SK-N-SH treated with all-trans-retinoic acid at 6 μM for 48 hours (cell line): ENCODE measurements at regions not wholly inside any gene's neighbourhood (a gene's known extent, or its start where the extent isn't known, plus 50 kb on each side); places are given as distances from the start of the nearest gene placed in this dataset.

Experiments used
- ARNTL ChIP-seq: fragments of 450-650 bp; formaldehyde crosslinking; IDR thresholded peaks from 2 replicates; pipeline ENCODE4 v1.5.0; 2020; ENCODE audit warnings: low read depth, mild to moderate bottlenecking, moderate library complexity, borderline replicate concordance
- BACH2 ChIP-seq: fragments of 250-450 bp; sonication (Bioruptor Pico); IDR thresholded peaks from 2 replicates; pipeline ENCODE4 v1.9.0; 2021; ENCODE audit warnings: mild to moderate bottlenecking, borderline replicate concordance
- ISL1 ChIP-seq: fragments of 250-450 bp; sonication (Bioruptor Pico); IDR thresholded peaks from 2 replicates; pipeline ENCODE4 v2.1.2; 2022; ENCODE audit warnings: mild to moderate bottlenecking, moderate library complexity
- PATZ1 ChIP-seq: fragments of 250-450 bp; sonication (Bioruptor Pico); IDR thresholded peaks from 2 replicates; pipeline ENCODE4 v1.8.0; 2020; ENCODE audit warnings: mild to moderate bottlenecking, moderate library complexity, borderline replicate concordance
- POU6F1 ChIP-seq: fragments of 250-450 bp; sonication (Bioruptor Pico); IDR thresholded peaks from 2 replicates; pipeline ENCODE4 v1.8.0; 2021; ENCODE audit warnings: low read depth, mild to moderate bottlenecking, moderate library complexity, borderline replicate concordance
- PPARA ChIP-seq: fragments of 250-450 bp; sonication (Bioruptor Pico); IDR thresholded peaks from 2 replicates; pipeline ENCODE4 v1.5.0; 2020; ENCODE audit warnings: mild to moderate bottlenecking, borderline replicate concordance
- RARB ChIP-seq: fragments of 250-450 bp; sonication (Bioruptor Pico); IDR thresholded peaks from 2 replicates; pipeline ENCODE4 v1.8.0; 2021; ENCODE audit warnings: mild to moderate bottlenecking, moderate library complexity
- SNAI2 ChIP-seq: fragments of 250-450 bp; sonication (Bioruptor Pico); IDR thresholded peaks from 2 replicates; pipeline ENCODE4 v1.5.0; 2020; ENCODE audit warnings: mild to moderate bottlenecking, moderate library complexity
- TSHZ2 ChIP-seq: fragments of 250-450 bp; sonication (Bioruptor Pico); IDR thresholded peaks from 2 replicates; pipeline ENCODE4 v1.5.0; 2020; ENCODE audit warnings: mild to moderate bottlenecking, moderate library complexity
- ZFP3 ChIP-seq: fragments of 250-450 bp; sonication (Bioruptor Pico); IDR thresholded peaks from 2 replicates; pipeline ENCODE4 v1.5.0; 2020; ENCODE audit warnings: mild to moderate bottlenecking, moderate library complexity

- TF ChIP-seq BACH2 (CRISPR knock-in tag) (no peak), ARNTL (CRISPR knock-in tag) (no peak), PATZ1 (CRISPR knock-in tag) (no peak), RARB (no peak), SNAI2 (no peak), ZFP3 (CRISPR knock-in tag) (no peak), TSHZ2 (CRISPR knock-in tag) (no peak), POU6F1 (CRISPR knock-in tag) (no peak), PPARA (no peak), ISL1 (CRISPR knock-in tag) (no peak)
Observed at GRCh38 chr14:97066068-97066899, 269.1 kb downstream of the VRK1 start.
